Coronary artery (tissue), 2 donors: ENCODE measurements at regions not wholly inside any gene's neighbourhood (a gene's known extent, or its start where the extent isn't known, plus 50 kb on each side); places are given as distances from the start of the nearest gene placed in this dataset.

Source experiments
- DNase-seq: peaks from one replicate; pipeline ENCODE4 v3.0.0-alpha.2; 2017; ENCODE audit warnings: low spot score
- H3K27ac ChIP-seq, 2 donors: fragments of 200-600 bp; sonication (generic); one replicate each; pipeline ENCODE4 v1.5.1; 2016 to 2019
- H3K4me3 ChIP-seq: fragments of 200-600 bp; sonication (generic); 2 replicates; pipeline ENCODE4 v1.5.1; 2016; ENCODE audit warnings: mild to moderate bottlenecking, moderate library complexity
- TF ChIP-seq, protein P1 (sequence below): fragments of 200-600 bp; sonication (generic); IDR thresholded peaks from one replicate; pipeline ENCODE4 v1.5.1; 2019; ENCODE audit warnings: antibody characterized with exemption

DNA sequence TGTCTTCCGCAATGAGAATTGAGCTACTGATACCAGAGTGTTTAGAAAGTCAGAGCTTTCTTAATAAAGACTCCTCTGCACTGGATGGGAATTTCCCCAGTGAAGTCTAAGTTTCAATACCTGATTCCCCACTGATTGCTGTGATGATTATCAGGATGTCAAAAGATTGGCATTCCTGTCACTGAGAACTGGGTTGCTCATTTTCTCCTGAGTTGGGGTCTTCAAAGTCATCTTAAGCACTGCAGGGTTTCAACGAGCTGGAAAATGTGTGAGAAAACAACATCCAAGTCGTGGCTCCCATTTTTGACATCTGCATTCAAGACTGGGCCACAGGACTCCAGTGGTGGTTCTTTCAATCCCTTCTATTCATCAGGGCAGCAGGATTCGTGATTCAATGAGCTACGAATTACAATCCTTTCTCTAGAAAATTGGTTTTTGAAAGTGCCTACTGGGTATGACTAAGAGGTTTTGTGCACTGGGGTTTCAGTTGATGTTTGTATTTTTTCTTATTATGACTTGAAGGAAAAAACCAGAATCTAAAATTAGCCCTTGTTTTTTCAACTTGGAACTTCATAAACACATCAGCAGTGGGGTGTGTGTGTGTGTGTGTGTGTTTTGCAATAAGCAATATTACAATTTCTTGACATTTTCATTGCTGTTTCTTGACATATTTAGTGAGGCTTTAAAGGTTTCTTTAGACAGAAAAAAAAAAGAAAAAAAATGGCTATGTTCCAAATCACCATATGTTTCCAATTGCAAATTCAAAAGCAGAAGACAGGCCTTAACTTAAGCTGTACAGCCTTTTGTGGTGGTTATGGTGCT, 233.0 kb downstream of the FAM76B start:
- H3K4me3 ChIP-seq = no peak overlapping the region
- TF ChIP-seq, protein P1, sequence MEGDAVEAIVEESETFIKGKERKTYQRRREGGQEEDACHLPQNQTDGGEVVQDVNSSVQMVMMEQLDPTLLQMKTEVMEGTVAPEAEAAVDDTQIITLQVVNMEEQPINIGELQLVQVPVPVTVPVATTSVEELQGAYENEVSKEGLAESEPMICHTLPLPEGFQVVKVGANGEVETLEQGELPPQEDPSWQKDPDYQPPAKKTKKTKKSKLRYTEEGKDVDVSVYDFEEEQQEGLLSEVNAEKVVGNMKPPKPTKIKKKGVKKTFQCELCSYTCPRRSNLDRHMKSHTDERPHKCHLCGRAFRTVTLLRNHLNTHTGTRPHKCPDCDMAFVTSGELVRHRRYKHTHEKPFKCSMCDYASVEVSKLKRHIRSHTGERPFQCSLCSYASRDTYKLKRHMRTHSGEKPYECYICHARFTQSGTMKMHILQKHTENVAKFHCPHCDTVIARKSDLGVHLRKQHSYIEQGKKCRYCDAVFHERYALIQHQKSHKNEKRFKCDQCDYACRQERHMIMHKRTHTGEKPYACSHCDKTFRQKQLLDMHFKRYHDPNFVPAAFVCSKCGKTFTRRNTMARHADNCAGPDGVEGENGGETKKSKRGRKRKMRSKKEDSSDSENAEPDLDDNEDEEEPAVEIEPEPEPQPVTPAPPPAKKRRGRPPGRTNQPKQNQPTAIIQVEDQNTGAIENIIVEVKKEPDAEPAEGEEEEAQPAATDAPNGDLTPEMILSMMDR = no peak
- H3K27ac ChIP-seq = peak overlapping the region; percentile 60 to 75
- no peak for DNase-seq

DNA sequence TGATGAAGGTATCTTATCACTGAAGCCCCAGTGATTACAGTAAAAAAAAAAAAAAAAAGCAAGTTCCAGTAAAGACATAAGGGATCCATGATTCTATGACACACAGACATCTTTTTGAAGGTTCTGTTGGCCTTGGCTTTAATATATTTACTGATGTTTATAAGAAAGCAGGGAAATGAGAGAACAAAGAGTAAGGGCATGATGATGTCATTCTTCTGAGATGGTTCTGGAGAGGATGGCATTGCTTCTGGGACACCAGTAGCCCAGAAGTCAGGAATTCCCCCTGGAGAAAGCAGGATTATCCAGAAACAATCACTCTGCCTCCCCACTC, 233.6 kb downstream of the FAM76B start:
- TF ChIP-seq, protein P1 = no peak
- no peak for DNase-seq
- H3K4me3 ChIP-seq = no peak overlapping the region
- peak overlapping the region; percentile 60 to 75 for H3K27ac ChIP-seq

DNA sequence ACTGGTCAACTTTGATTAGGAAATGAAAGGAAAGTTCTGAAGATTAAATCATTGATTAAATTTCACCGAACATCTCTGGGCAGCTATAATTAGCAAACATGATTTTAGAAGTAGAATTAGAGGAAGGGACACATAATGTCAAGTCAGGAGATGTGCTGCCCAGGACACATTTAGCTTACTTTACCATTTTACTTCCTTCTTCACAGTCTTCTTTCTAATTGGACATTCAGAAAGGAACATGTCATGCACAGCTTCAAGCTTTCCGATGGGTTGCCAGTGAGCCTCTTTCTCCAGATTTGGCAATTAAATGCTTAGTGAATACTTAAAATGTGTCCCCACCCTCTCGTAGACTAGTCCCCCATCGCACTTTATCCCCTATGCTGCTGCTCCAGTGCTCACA, 234.7 kb downstream of the FAM76B start:
- DNase-seq = no peak
- Histone ChIP-seq H3K27ac (no peak overlapping the region), H3K4me3 (no peak overlapping the region)
- TF ChIP-seq, protein P1 = no peak

DNA sequence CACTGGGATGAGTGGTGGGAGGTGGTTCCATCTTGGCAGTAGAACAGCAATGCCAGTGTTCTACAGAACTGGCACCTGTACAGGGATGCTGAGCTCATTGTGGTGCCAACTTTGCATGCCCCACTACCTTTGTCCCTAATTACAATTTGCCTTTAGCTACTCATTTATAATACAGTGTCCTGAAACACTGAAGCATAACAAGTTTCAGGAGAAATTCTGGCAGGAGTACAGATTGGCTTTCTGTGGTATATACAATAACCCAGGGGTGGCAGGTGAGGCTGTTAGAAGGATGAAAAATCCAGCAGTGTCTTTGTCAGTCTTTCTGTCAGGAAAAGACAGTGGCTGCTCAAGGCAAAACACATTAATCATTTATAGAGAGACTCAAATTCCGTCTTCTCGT, 240.3 kb downstream of the FAM76B start:
- TF ChIP-seq, protein P1 = no peak
- H3K27ac ChIP-seq = no peak overlapping the region
- no peak overlapping the region for H3K4me3 ChIP-seq
- DNase-seq = no peak

DNA sequence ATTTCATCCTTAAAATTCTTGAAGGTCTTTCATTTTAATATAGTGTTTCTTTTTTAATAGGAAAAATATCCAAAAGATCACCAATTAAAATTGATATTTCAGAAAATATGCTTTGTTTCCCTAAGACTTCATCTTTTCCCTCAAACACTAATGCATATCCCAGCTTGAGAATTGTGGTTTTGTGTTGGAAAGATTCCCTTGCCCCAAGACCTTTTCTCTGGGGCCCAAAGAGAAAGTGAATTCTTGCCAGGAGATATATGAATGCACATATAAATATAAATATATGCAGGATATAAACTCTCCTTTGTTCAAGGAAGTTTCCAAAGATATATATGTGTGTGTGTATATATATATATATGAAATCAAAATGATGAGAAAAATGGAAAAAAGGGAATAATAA, 241.2 kb downstream of the FAM76B start:
- Histone ChIP-seq H3K4me3 (no peak overlapping the region), H3K27ac (no peak overlapping the region)
- DNase-seq = no peak
- TF ChIP-seq, protein P1 = no peak

DNA sequence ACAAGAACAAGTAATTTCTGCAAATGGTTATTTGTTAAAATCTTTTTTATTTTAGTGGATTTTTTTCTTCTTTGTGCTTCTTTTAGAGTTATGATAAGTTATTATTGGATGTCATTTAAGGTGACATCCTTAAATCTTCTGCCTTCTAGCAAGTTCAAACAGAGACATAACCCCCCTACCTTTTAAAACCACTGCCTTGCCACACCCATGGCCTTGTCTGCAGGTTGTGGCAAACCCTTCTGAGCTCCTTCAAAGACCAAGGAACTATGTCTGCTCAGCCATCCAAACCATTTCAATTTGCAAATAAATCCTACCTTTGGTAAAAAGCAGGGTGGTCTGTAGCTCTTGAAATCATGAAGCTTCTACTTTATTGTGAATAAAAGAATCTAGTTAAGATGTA, 241.6 kb downstream of the FAM76B start:
- Histone ChIP-seq H3K4me3 (no peak overlapping the region), H3K27ac (no peak overlapping the region)
- TF ChIP-seq, protein P1 = no peak

DNA sequence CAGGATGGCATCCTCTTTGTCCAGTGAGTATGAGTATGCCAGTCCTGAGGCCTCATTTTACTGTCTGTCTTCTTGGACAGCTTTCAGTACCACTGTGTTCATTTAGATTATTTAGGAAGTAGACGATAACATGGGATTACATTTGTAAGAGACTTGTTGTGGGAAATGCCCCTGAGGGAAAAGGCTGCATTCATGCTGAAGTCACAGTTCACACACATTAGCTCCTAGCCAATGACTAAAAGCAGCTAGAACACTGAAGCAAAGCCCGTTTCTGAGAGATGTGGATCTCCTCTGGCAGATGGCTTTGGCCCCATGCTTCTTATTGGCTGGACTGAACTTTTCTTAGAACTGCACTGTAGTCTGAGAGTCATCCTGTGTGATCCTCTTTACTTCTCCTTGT, 242.4 kb downstream of the FAM76B start:
- TF ChIP-seq, protein P1 = no peak
- Histone ChIP-seq H3K4me3 (no peak overlapping the region), H3K27ac (peak overlapping the region in 1 of 2 donors; percentile 20)
- no peak for DNase-seq

More for the DNA sequence above, 241.6 kb downstream of the FAM76B start:
- DNase-seq = no peak
